H1 (cell line): ENCODE measurements at regions not wholly inside any gene's neighbourhood (a gene's known extent, or its start where the extent isn't known, plus 50 kb on each side); places are given as distances from the start of the nearest gene placed in this dataset.

ENCODE experiments used
- JUND ChIP-seq: IDR thresholded peaks from 2 replicates; pipeline ENCODE4 v1.6.1; 2011; ENCODE audit warnings: mild to moderate bottlenecking, improper control_type of control experiment, low read length
- RBBP5 ChIP-seq: IDR thresholded peaks from 2 replicates; pipeline ENCODE4 v1.7.1; 2012; ENCODE audit warnings: low read depth, mild to moderate bottlenecking, inconsistent platforms, low read length, moderate library complexity, borderline replicate concordance

DNA sequence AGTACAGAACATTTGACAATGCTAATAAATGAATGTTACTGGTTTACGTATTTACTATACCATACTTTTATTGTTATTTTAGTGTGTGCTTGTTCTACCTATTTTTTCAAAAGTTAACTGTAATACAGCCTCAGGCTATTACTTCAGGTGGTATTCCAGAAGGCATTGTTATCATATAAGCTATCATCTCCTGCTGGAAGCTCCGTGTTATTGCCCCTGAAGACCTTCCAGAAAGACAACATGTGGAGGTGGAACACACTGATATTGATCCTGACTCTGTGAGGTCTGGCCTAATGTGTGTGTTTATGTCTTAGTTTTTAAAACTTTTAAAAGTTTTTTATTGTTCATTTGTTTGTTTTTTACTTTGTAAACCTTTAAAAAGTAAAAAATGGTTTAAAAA is 509.8 kb upstream of the SPRY2 start (continued):
- TF ChIP-seq JUND (no peak), RBBP5 (no peak)
